NCI-H748 treated with DMSO at 0.1 percent for 48 hours (cell line): ENCODE measurements at regions not wholly inside any gene's neighbourhood (a gene's known extent, or its start where the extent isn't known, plus 50 kb on each side); places are given as distances from the start of the nearest gene placed in this dataset.

Experiments
- DNase-seq: peaks from one replicate; lab custom pipeline; 2025; lab: John Stamatoyannopoulos, UW

DNA sequence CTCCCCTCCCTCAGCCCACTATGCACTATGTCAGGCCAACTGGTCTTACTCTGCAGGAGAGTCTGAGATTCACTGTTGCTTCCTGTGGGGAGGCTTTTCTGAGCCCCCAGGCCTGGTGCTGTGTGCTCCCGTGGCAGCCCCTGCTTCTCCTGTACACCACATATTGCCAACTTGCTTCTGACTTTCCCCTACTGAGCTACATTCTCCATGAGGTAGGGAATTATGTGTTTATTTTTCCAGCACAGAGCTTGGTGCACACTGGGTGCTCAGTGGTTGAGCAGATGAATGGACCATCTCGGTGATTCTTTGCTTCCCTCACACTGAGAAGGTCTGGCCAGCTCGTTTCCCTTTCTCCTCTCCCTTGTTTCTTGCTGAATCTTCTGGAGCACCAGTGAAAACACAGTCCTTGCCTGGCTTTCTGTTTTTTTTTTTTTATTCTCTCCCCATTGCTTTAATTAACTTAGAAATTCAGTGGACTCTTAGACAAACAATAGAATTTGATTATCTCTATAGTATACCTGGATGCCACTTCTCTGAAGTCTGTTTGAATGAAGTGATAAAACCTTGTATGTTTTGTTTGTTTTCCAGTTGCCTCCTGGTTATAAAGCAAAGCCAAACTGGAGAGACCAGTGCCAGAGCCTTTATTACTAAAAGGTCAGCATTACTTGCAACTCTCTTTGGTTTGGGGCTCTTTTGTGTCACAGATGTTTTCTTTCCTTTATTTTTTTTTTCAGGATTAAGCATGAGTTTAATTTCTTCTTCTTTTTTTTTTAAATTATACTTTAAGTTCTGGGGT, 50.3 kb upstream of the CNIH3 start:
- DNase-seq = no peak
